HuH-7 (cell line): ENCODE measurements at regions not wholly inside any gene's neighbourhood (a gene's known extent, or its start where the extent isn't known, plus 50 kb on each side); places are given as distances from the start of the nearest gene placed in this dataset.
A peak's percentile ranks its signal among the peaks of the same experiment; 100 is the strongest.

Experiments used
- DNase-seq: peaks from one replicate; pipeline ENCODE4 v3.0.0; 2011; ENCODE audit warnings: low spot score

DNA sequence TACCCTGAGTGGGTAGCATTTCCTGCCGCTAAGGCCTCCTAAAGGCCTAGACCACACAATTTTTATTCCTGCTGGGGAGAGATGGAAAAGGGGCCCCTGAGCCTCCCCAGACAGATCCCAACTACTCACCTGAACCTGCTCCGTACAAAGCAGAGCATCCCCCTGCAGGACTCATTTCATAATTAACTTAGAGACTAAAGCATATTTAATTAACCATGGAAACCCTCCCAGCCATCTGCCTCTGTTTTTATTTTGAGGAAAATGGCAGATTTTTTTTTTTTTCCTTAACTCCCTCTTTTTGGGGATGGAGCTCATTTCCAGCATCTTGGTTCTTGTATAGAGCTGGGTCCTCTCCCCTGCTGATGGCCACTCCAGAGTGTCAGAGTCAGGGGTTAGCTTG lies 96.5 kb upstream of the CRHR1 start:
- no peak for DNase-seq

DNA sequence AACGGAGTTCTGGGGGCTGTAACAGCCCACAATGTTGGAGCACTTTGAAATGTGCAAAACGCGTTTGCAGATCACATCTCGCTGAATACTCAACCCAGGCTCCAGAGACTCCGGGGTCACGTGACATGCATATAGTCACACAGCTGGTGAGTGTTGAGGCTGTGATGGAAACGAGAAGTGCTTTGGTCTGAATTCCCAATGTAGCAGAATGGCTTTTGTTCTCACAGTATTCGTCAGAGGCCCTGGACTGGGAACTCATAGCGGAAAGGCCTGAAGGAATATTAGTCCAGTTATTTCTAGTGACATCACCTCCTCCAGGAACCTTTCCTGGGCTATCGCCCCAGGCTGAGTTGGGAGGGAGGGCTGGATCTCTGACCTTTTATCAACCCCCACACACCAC lies 95.8 kb upstream of the CRHR1 start:
- no peak for DNase-seq

DNA sequence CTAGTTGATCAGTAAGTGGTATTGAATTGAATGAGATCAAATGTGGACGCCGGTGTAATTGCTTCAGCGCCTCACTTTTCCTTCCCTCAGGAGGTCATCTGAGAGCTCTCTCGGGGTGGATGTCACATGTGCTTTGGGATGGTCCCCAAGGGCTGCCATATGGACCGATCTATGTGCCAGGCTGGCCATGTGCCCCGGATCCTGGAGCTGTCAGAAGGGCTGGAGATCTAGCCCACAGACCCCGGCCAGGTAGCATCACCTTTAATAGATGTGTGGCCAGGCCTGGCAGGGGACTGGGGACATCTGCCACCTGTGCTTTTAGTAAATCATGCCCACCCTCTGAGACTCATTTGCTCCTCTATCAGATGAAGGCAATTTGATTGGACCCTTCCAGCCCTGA lies 95.3 kb upstream of the CRHR1 start:
- no peak for DNase-seq

DNA sequence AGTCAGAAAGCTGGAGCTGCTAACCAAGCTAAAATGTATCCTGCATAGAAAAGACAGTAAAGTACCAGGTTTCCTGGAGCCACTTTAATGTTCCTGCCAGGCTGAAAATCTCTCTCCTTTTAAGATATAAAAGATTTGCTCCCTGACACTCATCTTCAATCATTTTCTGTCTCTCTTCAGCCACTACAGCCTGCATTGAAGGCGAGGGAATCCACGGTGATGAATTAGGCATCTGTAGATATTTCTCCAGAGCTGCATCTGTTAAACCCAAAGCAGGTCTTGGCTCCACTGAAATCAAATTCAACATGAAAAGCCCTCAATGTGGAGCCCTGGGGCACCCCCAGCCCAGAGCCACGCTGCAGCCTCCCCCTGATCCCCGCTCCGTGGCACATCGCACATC lies 94.7 kb upstream of the CRHR1 start:
- no peak for DNase-seq

DNA sequence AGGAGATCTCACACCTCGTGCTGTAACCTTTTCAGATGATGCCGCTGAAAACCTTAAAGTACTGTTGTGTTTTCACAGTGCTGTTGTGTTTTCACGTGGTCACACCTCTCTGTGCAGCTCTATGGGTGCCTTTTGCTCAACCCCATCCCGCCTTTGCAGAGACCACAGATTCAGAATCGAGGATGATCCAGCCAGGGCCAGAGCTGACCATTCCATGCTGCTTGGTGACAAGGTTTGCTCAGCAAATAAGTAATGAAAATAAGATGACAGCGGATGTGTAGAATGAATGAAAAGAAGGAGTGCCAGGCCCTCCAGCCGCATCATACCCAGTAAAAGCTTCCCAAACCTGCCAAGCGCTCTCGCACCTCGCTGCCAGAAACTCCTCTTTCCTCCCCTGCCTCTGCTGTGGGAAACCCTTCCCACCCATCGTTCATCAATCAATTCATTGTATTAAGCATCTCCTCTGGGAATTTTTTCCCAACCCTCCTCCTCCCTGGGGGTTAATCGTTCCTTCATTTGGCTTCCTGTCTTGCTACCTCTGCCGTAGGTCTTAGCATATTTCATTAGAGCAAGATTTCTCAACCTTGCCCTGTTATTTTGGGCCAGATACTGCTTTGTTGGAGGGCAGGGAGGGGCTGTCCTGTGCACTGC lies 93.4 kb upstream of the CRHR1 start:
- DNase-seq, result no peak

DNA sequence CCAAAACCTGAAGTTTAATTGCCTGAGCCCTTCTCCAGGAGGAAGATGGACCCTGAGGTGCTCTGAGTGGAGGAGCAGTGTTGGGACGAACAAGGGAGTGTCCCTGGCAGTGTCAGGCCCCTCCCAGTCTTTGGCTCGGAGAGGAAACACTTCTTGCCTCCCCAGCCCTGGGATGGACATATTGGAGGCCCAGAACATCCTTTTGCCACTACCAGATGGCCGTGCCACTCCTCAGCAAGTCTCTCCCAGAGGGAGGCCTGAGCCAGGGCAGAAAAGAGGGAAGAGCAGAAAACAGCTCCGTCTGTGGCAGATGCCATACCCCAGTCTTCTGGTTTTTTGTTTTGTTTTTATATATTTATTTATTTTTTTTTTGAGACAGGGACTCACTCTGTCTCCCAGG lies 91.5 kb upstream of the CRHR1 start:
- no peak for DNase-seq

DNA sequence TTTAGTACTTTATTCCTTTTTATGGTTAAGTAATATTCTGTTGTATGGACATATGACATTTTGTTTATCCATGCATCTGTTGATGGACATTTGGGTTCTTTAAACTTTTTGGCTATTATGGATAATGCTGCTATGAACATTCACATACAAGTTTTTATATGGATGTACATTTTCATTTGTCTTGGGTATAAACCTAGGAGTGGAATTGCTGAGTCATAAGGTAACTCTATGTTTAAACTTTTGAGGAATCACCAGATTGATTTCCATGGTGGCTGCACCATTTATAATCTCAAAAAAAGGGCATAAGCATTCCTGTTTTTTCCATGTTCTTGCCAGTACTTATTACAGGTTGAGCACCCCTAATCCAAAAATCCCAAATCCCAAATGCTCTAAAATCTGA lies 90.3 kb upstream of the CRHR1 start:
- DNase-seq, result no peak

DNA sequence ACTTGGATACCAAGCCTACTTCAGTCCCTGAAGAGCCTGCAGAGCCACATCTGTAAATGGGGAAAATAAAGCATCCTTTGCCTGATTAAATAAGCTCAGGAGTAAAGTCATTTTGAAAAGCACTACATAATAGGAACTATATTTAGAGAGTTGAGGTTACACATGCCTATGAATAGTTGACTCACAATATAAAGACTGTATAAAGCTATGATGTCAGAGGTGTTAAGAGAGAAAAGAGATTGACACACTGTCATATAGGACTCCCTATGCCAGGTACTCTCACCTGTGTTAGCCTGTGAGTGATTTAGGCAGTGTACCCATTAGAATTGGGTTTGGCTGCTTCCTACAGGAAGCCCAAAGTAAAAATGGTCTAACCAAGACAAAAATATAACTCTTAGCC lies 87.7 kb upstream of the CRHR1 start:
- DNase-seq, result no peak

DNA sequence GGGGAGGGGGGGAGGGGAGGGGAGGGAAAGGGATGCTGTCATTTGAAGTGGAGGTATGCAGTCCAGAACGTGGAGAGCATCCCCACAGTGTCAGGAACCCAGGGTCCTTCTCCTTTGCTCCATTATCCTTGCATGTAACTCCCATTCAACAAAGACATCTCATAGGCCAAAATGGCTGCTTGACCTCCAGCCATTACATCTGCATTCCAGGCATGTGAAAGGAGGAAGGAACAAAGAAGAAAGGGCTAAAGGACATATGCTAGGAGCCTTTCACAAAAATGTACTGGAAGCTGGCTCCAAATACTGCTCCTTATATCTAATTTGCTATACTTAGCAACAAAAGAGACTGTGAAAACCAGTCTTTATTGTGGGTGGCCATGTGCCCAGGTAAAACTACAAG lies 87.0 kb upstream of the CRHR1 start:
- DNase-seq, result no peak

DNA sequence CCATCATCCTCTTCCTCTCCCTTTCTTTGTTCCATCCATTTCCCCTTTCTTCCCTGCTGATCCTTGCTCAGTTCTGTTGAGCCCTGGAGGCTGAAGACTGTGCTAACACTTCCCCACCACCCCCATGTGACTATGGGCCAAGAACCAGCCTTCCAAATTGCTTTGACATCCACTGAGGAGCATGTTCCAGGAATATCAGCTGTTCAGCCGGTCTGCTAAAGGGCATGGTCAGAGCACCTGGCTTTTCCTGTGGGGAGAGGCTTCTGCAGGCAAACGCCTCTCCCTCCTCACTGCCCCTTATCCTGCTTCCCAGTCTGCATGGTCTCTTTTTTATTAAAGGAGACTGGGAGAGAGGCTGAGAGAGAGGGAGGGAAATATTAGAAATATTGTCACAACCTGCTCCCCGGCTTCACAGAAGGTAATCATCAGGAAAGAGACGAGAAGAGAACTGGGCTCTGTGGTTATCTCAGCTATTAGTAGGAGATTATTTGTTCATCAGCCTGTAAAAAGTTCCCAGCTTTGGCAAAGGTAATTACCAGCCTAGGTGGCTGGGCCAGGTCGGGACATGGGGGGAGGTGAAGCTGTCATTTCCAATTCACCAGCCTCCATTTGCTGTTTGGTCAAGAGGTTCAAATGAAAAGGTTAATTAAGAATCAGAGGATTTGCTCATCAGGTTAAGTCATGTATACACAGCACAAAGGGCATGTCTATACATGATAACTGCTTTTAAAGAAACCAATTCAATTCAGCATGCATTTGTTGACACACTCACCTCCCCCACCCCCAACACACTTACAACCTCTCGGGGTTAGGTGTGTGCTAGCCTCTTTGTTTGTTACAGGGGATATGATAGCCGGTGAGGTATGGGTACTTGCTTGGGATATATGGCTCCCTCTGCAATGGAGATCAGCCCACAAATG lies 83.7 kb upstream of the CRHR1 start:
- DNase-seq, result no peak

DNA sequence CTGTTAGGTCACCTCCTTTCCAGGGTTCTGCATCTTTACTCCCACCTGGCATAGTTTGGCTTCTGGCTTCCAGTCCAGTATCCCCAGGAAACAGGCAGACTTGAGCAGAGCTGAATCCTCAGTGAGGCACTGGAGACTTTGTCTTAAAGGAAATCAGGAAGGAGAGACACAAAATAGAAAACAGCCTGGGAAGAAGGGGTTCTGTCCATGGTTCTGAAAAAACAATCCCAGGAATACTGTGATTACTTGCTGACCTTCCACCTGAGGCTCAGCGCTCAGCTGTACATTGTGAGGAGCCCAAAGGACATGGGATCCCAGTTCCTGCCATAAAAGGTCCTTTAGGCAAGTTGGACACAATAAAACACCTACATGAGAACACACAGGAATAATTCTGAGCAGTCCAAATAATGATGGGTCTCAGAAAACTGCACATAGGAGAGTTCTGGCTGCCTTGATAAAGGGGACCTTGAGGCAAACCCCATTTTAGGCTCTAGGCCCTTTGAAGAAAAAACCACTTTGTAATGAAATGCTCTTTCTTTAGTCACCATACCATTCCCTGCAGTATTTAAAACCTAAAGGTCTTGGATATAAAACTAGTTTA lies 81.4 kb upstream of the CRHR1 start:
- DNase-seq, result no peak

DNA sequence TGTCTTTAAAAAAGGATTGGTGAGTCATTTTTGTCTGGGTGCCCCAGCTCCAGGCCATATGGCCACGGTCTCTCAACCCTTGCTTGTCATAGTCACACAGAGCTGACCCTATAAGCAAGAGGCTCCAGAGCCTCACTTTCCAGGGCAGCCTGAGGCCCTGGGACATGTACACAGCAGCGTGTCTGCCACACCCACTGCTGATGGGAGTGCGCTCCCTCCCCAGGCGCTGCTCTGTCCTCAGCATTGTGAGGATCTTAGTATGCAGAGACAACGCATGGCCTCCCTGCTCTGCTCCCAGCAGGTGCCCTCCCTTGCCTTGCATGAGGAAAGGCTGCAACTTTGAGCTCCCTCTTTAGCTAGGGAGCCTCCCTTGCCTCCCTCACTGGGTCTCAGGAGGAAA lies 80.8 kb upstream of the CRHR1 start:
- DNase-seq, result no peak

DNA sequence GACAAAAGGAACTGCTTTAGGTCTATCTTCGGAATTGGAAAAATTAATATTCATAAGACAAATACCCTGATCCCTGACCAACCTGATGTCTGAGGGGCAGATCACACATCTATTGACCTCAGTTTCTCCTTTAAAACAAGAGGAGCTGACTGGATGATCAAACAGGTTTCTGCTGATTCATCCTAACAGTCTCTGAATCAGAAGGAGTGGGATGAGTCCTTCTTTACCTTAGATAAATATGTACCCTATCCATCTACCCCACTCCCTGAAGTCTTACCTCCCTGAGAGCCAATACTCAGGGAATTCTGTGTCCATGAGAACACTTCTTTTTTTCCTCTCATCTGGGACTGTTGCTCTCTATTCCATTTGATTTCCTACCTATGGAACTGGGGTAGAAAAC lies 80.3 kb upstream of the CRHR1 start:
- DNase-seq, result no peak

DNA sequence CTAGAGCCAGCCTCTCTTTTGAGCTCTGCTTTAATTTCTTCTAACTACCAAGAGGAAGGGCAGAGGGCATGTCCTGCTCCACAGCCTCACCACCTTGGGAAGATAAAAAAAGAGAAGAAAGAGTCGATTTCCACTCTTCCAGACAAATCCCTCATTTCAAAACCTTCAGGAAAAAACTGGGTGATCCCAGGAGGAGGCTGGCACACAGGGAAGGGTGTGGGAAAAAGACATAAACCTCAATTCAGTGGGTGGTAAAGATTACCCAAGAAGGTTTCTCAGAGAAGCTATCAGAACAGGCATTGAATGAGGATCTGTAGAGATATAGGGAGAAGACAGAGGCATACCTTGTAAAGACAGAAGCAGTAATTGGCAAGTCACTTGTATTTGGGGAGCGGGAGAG lies 79.9 kb upstream of the CRHR1 start:
- no peak for DNase-seq

DNA sequence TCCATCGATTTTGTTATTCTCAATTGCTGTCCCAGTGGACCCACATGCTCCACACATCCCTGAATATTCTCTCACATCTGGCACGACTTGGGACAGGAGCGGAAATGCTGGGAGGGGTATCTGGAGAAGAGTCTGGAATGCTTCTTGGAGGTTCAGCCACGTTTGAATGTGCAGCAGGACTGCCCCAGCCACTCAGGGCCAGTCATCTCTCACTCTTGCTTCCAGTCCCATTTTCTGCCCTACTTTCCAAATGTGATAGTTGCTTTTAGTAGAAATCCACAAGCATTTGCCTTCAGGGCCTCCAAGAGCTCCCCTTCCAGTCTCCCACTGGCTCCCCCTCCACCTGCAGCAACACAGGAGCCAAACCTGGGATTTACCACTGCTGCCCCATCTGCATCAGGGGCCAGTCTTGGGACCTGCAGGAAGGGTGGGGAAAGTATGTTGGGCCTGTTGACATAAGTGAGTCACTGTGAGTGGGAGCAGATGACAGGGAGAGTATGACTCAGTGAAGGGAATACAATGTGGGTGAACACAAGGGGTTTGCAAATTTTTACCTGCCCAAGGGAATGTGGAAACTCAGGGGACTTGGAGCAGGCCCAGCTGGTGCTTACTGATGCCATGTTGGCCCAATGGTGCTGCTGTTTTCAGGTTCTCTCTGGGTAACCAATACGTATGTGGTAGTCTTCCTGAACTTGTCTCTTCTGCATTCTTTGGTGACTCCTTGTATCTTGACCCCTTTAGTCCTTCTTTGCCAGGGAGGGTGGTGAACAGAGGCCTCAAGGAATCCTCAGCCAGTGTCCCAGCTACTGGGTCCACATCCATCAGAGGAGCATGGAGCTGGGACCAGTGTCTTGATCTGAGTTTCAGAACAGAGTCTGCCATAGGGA lies 78.8 kb upstream of the CRHR1 start:
- no peak for DNase-seq

DNA sequence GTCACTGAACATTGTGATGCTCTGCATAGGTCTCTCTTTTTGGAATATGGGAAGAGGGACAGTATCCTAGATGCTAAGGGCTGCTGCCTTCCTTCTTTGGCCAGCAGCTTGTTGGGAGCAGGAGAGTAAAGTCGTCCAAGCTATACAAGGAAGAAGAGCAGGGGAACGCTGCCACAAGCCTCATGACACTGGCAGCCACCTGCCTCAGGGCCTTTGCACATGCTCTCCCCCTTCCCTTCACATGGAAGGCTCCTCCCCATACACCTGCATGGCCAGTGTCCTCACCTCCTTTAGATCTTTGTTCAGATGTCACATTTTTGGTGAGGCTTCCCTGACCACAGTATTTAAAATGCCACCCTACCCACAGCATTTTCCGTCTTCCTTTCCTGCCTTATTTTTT lies 78.1 kb upstream of the CRHR1 start:
- no peak for DNase-seq

DNA sequence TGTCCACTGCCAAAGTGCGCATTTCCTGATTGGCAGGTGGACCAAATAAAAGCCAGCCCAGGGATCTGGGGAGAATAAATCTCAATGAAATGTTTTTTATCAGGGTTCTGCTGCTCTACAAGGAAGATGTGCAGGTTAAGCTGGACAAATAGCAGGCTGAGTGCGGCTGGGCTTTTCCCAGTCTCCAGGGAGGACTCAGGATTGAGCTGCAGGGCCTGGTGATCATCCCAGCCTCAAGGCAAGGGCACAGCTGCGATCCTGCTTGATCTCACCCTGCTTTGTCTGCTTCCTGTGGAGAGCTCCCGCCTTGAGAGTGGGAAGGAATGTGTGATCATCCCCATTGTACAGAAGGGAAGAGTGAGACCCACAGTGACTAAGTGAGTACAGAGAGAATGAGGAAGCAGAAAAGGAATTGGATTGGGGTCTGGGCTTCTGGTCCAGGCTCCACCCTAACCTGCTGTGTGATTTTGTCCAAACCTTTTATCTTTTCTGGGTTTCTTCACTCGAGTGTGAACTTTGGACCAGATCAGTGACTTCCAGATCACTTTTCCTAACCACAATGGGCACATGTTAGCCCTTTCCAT lies 75.3 kb upstream of the CRHR1 start:
- no peak for DNase-seq

DNA sequence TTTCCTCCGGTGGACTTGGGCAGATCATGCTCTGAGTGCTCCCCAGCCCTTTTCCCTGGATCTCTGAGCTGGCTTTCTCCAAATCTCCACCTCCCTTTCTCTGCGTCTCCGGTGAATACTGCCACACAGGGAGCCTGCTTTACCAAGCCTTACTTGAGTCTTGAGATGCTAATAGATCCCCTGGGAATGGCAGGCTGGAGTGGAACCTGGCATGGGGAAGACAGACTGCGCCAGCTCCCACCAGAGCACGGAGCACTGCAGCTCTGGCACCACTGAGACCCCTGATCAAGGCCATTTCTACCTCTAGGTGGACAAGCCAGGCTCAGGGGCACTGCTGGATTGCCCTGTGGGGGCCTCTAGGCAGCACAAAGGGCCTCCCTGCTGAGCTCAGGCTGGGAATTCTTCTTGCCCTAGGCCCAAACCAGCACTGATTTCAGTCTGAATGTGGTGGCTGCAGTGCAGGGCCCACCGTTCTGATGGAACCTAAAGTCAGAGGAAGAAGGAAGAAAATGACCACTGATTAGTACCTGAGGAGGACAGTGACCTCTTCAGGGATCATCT lies 74.3 kb upstream of the CRHR1 start:
- no peak for DNase-seq

DNA sequence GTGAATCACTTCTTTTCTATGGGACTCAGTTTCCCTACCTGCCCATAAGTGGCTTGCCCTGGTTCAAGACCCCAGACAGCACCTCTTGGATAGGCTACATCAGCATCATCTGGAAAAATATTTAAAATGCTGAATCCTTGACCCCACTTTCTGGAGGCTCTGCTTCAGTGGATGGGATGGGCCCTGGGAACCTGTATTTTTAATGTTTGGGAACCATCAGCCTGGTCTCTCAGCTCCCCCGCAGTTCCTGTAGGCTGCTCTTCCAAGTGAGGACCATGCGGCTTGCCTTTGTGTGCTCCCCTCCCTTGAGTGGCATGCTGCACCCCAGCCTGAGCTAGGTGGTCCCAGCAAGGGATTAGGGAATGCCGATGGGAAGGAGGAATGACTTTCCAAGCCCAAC lies 68.3 kb upstream of the CRHR1 start:
- no peak for DNase-seq

DNA sequence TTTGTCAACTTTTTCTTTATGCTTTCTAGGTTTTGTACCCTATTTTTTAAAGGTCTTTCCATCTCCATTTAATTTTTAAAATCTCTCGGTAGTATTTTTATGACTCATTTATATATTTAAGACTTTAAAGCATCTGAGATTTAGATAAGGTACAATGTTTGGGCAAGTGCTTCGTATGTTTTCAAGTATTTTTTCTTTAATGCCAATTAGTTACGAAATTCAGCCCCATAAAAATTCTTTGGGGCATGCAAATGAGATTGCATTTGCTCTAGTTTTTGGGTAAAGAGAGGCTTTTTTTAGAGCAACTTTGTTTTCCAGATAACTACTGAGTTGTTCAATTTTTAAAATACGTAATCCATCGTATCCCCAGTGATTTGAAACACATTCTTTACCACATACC lies 65.3 kb upstream of the CRHR1 start:
- DNase-seq, result no peak

DNA sequence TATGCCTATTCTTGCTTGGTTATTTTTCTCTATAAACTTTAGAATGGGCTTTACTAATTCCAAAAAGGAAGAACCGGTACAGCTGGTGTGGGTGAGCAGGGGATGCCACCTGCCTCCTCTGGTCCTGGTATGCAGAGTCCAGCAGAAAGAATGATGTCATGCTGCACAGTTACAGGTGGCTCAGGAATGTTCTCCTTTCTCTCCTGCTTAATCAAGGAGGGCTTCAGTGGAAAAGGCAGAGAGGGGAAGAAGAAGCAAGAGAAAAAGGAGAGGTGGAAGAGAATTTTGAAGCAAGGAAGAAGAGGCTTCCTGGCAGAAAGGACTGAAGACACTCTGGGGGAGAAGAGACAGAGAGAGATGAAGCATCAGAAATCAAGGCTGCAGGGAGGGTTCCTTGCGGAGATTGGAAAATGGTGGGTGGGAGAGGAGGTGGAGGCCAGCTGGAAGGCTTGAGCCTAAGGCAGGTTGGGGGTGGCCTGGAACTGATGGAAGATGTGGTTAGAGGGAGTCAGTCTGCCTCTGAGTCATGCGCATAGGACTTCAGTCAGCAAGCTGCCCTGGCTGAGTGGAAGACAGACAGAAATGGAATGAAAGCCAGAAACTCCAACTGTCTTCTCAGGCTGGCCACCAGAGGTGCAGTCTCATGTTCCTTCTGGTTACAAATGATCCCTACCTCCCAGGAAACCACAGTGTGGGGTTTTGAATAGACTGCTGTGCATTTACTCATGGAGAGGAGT lies 64.6 kb upstream of the CRHR1 start:
- DNase-seq, result peak; percentile 50
